Subcutaneous abdominal adipose tissue (tissue), 5 donors: ENCODE measurements at regions not wholly inside any gene's neighbourhood (a gene's known extent, or its start where the extent isn't known, plus 50 kb on each side); places are given as distances from the start of the nearest gene placed in this dataset.

Experiments used
- H3K27ac ChIP-seq: one replicate; pipeline ENCODE4 v1.7.0; 2013; ENCODE audit warnings: low read depth, mild to moderate bottlenecking, inconsistent platforms, low read length, moderate library complexity
- H3K27me3 ChIP-seq, 5 donors: one replicate each; pipeline ENCODE4 v1.7.0; 2013; ENCODE audit warnings: low read length in 5 of 5, inconsistent platforms in 1 of 5; ENCODE audit not compliant: control insufficient read depth in 5 of 5, insufficient read depth in 4 of 5
- H3K36me3 ChIP-seq, 5 donors: one replicate each; pipeline ENCODE4 v1.7.0; 2013; ENCODE audit warnings: low read length in 5 of 5; ENCODE audit not compliant: control insufficient read depth in 5 of 5, insufficient read depth in 5 of 5
- H3K4me1 ChIP-seq, 5 donors: one replicate each; pipeline ENCODE4 v1.7.0; 2013; ENCODE audit warnings: low read length in 5 of 5, mild to moderate bottlenecking in 3 of 5, moderate library complexity in 1 of 5; ENCODE audit not compliant: control insufficient read depth in 5 of 5, insufficient read depth in 5 of 5
- H3K4me3 ChIP-seq, 5 donors: one replicate each; pipeline ENCODE4 v1.7.0; 2013; ENCODE audit warnings: low read length in 5 of 5, low read depth in 1 of 5
- H3K9ac ChIP-seq, 5 donors: one replicate each; pipeline ENCODE4 v1.7.0; 2013; ENCODE audit warnings: low read length in 5 of 5, mild to moderate bottlenecking in 4 of 5, moderate library complexity in 3 of 5
- H3K9me3 ChIP-seq, 5 donors: one replicate each; pipeline ENCODE4 v1.7.0; 2013; ENCODE audit warnings: low read length in 5 of 5; ENCODE audit not compliant: control insufficient read depth in 5 of 5
- donor health status: healthy.
- donor health status: healthy.
- donor health status: healthy.
- donor health status: healthy.
- donor health status: healthy.

DNA sequence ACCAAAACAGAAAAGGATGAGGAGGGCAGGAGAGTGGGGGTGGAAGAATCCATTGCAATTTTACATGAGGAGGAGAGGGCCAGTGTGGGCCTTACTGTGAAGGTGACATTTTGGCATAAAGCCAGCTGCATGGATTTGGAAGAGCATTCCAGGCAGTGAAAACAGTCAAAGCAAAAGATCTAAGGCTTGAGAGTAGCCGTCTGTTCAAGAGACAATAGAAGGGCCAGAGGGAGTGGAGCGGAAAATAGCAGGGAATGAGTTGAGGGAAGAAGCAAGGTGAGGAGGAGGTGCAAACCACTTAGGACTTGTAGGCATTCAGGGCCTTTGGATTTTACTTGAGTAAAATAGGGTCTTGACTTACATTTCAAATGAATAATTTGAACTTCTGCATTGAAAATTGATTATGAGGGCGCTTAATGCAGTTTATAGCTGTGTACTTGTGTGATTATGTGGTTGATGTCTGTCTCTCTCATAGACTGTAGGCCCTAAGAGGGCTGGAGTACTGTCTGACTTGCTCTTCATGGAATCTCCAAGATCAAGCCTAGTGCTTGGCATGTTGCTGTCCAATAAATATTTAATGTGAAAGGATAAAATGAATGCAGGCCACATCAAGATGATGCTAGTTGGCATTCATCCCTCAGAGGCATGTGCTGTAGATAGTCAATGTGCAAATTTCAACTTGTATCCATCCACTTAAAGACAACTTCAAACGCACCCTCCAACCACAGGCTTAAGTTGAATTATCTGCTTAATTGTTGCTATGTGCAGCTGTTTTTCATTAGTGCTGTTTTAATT is 772.1 kb upstream of the RBFOX1 start:
- no peak overlapping the region for H3K9ac ChIP-seq
- H3K27me3 ChIP-seq, result no peaks in the 10 kb centered on the region
- no peak overlapping the region for H3K4me3 ChIP-seq
- no peaks in the 10 kb centered on the region for H3K4me1 ChIP-seq
- H3K36me3 ChIP-seq, result no peaks in the 10 kb centered on the region
- H3K9me3 ChIP-seq, result peaks cover 0 to 3% (median 0%) of the 10 kb centered on the region in 5 donors
- H3K27ac ChIP-seq, result no peak overlapping the region

DNA sequence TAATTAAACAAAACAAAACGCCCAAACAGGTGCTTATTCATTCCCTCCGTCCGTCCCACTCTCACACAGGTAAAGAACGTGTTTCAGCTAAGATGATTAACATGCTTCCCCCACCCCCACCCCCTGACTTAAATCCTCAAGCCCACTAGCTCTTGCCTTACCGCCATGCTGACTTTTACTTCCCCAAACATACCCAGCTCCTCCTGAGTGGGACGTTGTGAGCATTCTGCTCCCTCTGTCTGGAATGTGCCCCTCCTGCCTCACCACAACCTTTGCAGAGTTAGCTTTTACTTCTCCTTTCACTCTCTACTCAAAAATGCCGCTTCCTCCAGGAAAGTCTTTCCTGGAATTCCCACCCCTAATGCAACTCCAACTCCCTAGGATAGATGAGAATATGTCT is 774.0 kb upstream of the RBFOX1 start:
- Histone ChIP-seq H3K27ac (no peak overlapping the region), H3K9me3 (peaks cover 0 to 5% (median 0%) of the 10 kb centered on the region in 5 donors), H3K27me3 (peaks cover 0 to 2% (median 0%) of the 10 kb centered on the region in 5 donors), H3K4me1 (no peaks in the 10 kb centered on the region), H3K4me3 (no peak overlapping the region), H3K9ac (no peak overlapping the region), H3K36me3 (no peaks in the 10 kb centered on the region)

DNA sequence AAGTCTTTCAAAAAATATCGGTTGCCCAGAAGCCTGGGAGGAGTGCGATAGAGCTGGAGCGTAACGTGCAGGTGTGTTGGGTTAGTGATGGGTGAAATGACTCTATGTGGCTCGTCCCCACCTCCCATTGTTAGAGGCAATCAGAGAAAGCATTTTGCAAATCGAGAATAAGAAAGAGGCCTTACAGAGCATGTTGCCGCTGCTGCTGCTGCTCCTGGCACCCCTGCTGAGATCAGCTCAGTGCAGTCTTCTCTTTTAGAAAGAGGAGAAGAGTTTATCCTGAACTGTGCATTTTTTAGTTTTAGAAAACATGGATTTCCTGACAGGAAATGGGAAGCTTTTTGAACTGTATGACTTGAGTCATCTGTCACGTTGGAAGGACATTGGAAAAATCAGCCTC is 774.5 kb upstream of the RBFOX1 start:
- Histone ChIP-seq H3K36me3 (no peaks in the 10 kb centered on the region), H3K4me3 (no peak overlapping the region), H3K27ac (no peak overlapping the region), H3K9ac (no peak overlapping the region), H3K27me3 (peaks cover 0 to 2% (median 0%) of the 10 kb centered on the region in 5 donors), H3K4me1 (no peaks in the 10 kb centered on the region), H3K9me3 (peaks cover 0 to 5% (median 0%) of the 10 kb centered on the region in 5 donors)

DNA sequence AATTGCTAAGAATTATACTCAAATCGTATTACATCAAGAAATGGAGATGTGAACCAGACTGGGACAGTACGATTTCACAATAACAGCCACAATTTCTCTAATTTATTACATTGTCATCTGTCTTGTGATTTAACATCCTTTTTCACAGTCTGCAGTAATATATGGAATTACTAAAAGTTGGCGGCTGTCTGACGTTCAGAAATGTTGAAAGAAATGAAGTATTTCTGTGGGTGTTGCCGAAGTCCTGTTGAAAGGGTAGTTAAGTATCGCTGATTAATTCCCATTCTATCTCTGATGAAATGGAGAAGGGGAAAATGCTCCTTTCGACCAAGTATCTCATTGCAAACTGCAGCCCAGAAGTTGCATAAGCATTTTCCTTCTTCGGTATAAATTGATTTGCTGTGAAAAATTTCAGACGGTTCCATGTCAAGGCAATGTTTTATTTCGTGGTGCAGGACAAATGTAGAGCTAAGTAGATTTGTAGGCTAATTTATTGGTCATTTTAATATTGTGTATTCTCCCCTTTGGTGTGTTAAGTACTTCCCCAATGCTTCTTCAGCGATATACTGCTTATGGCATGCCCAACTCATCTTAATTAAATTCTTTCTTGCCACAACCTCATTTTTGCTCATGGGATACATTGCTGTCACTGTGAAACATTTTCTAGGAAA is 775.2 kb upstream of the RBFOX1 start:
- H3K9me3 ChIP-seq, result peaks cover 0 to 3% (median 0%) of the 10 kb centered on the region in 5 donors
- H3K4me1 ChIP-seq, result no peaks in the 10 kb centered on the region
- H3K4me3 ChIP-seq, result no peak overlapping the region
- no peak overlapping the region for H3K27ac ChIP-seq
- H3K27me3 ChIP-seq, result peaks cover 0 to 2% (median 0%) of the 10 kb centered on the region in 5 donors
- H3K36me3 ChIP-seq, result no peaks in the 10 kb centered on the region
- no peak overlapping the region for H3K9ac ChIP-seq

DNA sequence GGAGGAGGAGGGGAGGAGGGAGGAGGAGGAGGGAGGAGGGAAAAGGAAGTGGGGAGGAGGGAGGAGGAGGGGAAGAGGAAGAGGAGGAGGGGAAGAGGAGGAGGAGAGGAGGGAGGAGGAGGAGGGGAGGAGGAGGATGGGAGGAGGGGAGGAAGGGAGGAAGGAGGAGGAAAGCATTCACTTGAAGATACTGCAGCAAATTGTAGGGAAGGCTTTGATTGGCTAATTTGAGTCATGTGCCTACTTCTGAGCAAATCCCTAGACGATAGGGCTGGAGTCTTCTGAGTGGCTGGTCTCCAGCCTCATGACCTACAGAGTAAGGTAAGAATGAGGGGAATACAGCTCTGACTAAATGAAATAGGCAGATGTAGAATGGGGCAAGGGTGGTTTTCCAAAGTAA is 783.2 kb upstream of the RBFOX1 start:
- H3K4me3 ChIP-seq, result no peak overlapping the region
- H3K36me3 ChIP-seq, result no peaks in the 10 kb centered on the region
- no peak overlapping the region for H3K9ac ChIP-seq
- no peak overlapping the region for H3K27ac ChIP-seq
- no peaks in the 10 kb centered on the region for H3K27me3 ChIP-seq
- H3K4me1 ChIP-seq, result no peaks in the 10 kb centered on the region
- H3K9me3 ChIP-seq, result no peaks in the 10 kb centered on the region

DNA sequence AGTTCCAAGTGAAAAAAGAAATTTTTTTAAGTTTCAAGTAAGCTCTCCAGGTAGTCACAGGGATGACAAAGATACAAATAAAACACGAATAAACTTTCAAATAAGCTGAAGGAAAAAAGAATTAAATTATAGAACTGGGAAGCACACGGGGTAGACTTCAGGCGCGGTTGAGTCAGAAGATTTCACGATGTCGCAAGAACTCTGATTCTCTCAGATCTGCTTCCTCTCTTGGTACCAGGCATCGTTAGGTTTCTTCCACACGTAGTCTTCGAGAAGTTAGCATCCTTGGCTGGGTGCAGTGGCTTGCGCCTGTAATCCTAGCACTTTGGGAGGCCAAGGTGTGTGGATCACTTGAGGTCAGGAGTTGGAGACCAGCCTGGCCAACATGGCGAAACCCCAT is 784.1 kb upstream of the RBFOX1 start:
- Histone ChIP-seq H3K27me3 (no peaks in the 10 kb centered on the region), H3K9ac (no peak overlapping the region), H3K4me3 (no peak overlapping the region), H3K27ac (no peak overlapping the region), H3K4me1 (no peaks in the 10 kb centered on the region), H3K36me3 (no peaks in the 10 kb centered on the region), H3K9me3 (no peaks in the 10 kb centered on the region)

DNA sequence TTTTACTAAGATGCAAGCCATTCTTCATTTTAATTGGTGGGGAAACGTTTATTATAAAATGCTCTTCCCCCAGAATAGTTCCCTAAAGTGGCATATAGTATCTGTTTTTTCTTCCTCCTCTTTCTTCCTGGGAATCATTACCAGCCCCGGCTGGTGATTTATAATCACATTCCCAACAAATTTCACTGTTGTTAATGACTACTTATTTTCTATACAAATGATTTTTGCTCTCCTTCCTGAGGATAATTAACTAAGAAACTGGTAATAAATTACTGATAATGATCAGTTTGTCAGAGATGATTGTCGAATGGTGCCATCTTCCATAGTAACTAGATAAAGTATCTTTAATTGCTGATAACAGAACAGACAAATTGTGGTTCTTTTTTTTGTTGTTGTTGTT is 785.5 kb upstream of the RBFOX1 start:
- no peak overlapping the region for H3K27ac ChIP-seq
- H3K4me1 ChIP-seq, result no peaks in the 10 kb centered on the region
- H3K27me3 ChIP-seq, result no peaks in the 10 kb centered on the region
- H3K4me3 ChIP-seq, result no peak overlapping the region
- H3K9ac ChIP-seq, result no peak overlapping the region
- H3K9me3 ChIP-seq, result no peaks in the 10 kb centered on the region
- H3K36me3 ChIP-seq, result no peaks in the 10 kb centered on the region

DNA sequence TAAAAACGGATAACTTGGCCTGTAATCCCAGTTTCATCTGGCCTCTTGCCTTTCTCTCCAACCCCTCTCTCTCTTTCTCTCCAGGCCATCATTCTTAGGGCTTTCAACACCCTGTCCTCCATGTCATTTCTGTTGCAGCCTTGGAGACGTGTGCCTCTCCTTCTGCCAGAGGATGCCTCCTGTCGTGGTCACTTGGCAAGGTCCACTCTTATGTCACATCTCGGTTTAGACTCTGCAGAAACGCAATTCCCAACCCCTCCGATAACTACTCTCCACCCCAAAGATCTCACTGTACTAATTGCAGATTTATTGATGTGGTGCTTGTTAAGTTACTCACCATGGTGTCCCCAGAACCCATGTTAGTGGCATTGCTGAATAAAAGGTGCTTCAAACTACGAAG is 787.3 kb upstream of the RBFOX1 start:
- no peaks in the 10 kb centered on the region for H3K27me3 ChIP-seq
- H3K27ac ChIP-seq, result no peak overlapping the region
- H3K9me3 ChIP-seq, result no peaks in the 10 kb centered on the region
- no peak overlapping the region for H3K9ac ChIP-seq
- H3K36me3 ChIP-seq, result no peaks in the 10 kb centered on the region
- no peak overlapping the region for H3K4me3 ChIP-seq
- no peaks in the 10 kb centered on the region for H3K4me1 ChIP-seq

DNA sequence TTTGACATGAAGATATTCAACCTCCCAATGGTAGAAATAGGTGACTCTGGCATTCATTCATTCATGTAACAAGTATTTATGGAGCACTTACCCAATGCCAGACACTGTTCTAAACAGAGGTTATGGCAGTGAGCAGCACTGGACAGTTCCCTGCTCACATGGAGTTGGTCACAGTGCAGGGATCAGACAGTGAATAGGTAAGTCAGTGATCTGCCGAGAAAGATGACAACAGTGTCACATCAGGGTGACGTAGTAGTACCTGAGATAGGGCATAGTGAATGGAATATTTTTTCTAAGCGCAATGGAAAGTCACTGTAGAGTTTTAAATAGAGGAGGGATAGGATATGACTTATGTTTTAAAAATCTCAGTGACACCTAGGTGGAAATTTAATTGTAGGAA is 791.4 kb upstream of the RBFOX1 start:
- Histone ChIP-seq H3K36me3 (no peaks in the 10 kb centered on the region), H3K9me3 (no peaks in the 10 kb centered on the region), H3K4me1 (no peaks in the 10 kb centered on the region), H3K9ac (no peak overlapping the region), H3K27me3 (no peaks in the 10 kb centered on the region), H3K27ac (no peak overlapping the region), H3K4me3 (no peak overlapping the region)

DNA sequence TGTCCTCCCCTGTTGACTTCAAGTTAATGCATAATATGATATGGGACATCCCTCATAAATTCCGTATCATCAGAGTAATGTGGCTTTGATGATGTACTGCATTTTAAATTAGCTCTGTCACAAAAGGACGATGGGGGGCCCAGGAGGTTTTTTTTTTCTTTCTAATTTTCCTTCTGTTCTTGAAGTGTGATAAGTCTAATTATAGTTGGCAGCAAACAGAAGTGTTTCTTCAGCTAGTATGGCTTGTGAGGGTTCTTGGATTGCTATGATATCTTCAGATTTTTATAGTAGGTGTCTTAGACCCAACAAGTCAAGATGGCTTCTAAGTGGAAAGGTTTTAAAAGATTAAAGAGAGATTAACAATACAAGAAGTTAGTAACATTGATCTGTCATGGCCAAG is 796.2 kb upstream of the RBFOX1 start:
- no peaks in the 10 kb centered on the region for H3K27me3 ChIP-seq
- H3K4me3 ChIP-seq, result no peak overlapping the region
- no peaks in the 10 kb centered on the region for H3K36me3 ChIP-seq
- no peaks in the 10 kb centered on the region for H3K9me3 ChIP-seq
- no peak overlapping the region for H3K9ac ChIP-seq
- no peaks in the 10 kb centered on the region for H3K4me1 ChIP-seq
- H3K27ac ChIP-seq, result no peak overlapping the region
